Mesenchymal stem cell (in vitro differentiated cells and primary cell): ENCODE measurements at regions not wholly inside any gene's neighbourhood (a gene's known extent, or its start where the extent isn't known, plus 50 kb on each side); places are given as distances from the start of the nearest gene placed in this dataset.

Experiments
- DNase-seq: peaks from one replicate; pipeline ENCODE4 v3.0.0-alpha.2; 2013
- H2AFZ ChIP-seq: one replicate; pipeline ENCODE4 v1.6.1; 2013; ENCODE audit warnings: low read depth, mild to moderate bottlenecking, control low read depth, inconsistent platforms, low read length, moderate library complexity
- H2AK5ac ChIP-seq: 2 replicates; pipeline ENCODE4 v1.6.1; 2013; ENCODE audit warnings: low read length, moderate library complexity, mild to moderate bottlenecking, inconsistent platforms; ENCODE audit not compliant: severe bottlenecking
- H2BK120ac ChIP-seq: one replicate; pipeline ENCODE4 v1.6.1; 2013; ENCODE audit warnings: low read depth, mild to moderate bottlenecking, inconsistent platforms, low read length, moderate library complexity
- H2BK12ac ChIP-seq, 2 experiments: one replicate each; pipeline ENCODE4 v1.6.1; 2013; ENCODE audit warnings: inconsistent platforms in 2 of 2, low read length in 2 of 2, mild to moderate bottlenecking in 2 of 2, moderate library complexity in 2 of 2, control low read depth in 1 of 2
- H2BK15ac ChIP-seq: one replicate; pipeline ENCODE4 v1.6.1; 2013; ENCODE audit warnings: mild to moderate bottlenecking, low read depth, inconsistent platforms; ENCODE audit not compliant: poor library complexity, severe bottlenecking
- H2BK5ac ChIP-seq: 2 replicates; pipeline ENCODE4 v1.6.1; 2013; ENCODE audit warnings: low read depth, mild to moderate bottlenecking, low read length, control low read depth, inconsistent platforms; ENCODE audit not compliant: poor library complexity, severe bottlenecking
- H3K14ac ChIP-seq, 2 experiments: one replicate each; pipeline ENCODE4 v1.6.1; 2013; ENCODE audit warnings: inconsistent platforms in 2 of 2, low read length in 2 of 2, control low read depth in 1 of 2, mild to moderate bottlenecking in 1 of 2, moderate library complexity in 1 of 2
- H3K18ac ChIP-seq, 2 experiments: one replicate each; pipeline ENCODE4 v1.6.1; 2013; ENCODE audit warnings: inconsistent platforms in 2 of 2, low read length in 2 of 2, control low read depth in 1 of 2, low read depth in 1 of 2, mild to moderate bottlenecking in 1 of 2
- H3K23ac ChIP-seq, 2 experiments: one replicate each; pipeline ENCODE4 v1.6.1; 2013; ENCODE audit warnings: inconsistent platforms in 2 of 2, low read length in 2 of 2, mild to moderate bottlenecking in 2 of 2, moderate library complexity in 2 of 2, control low read depth in 1 of 2
- H3K27ac ChIP-seq: 2 replicates; pipeline ENCODE4 v1.5.1; 2013; ENCODE audit warnings: mild to moderate bottlenecking, moderate library complexity, low read length, control low read depth, inconsistent platforms; ENCODE audit not compliant: poor library complexity, severe bottlenecking
- H3K27me3 ChIP-seq, 2 experiments: 2 replicates each; pipeline versions ENCODE4 v1.6.1 to v1.7.0; 2013; ENCODE audit warnings: low read length in 2 of 2, mild to moderate bottlenecking in 2 of 2, moderate library complexity in 2 of 2, control low read depth in 1 of 2, inconsistent platforms in 1 of 2; ENCODE audit not compliant: control insufficient read depth in 1 of 2, insufficient read depth in 1 of 2
- H3K36me3 ChIP-seq, 2 experiments: 2 replicates each; pipeline versions ENCODE4 v1.6.1 to v1.7.0; 2013; ENCODE audit warnings: low read length in 2 of 2, control low read depth in 1 of 2, inconsistent platforms in 1 of 2, low read depth in 1 of 2, mild to moderate bottlenecking in 1 of 2; ENCODE audit not compliant: insufficient read depth in 2 of 2, control insufficient read depth in 1 of 2
- H3K4ac ChIP-seq, 2 experiments: one replicate each; pipeline ENCODE4 v1.6.1; 2013; ENCODE audit warnings: inconsistent platforms in 2 of 2, low read length in 2 of 2, mild to moderate bottlenecking in 2 of 2, moderate library complexity in 2 of 2, control low read depth in 1 of 2, low read depth in 1 of 2
- H3K4me1 ChIP-seq: 2 replicates; pipeline ENCODE4 v1.6.1; 2013; ENCODE audit warnings: low read depth, low read length, control low read depth; ENCODE audit not compliant: control insufficient read depth, insufficient read depth
- H3K4me2 ChIP-seq: 2 replicates; pipeline ENCODE4 v1.6.1; 2013; ENCODE audit warnings: low read length, mild to moderate bottlenecking, inconsistent platforms; ENCODE audit not compliant: poor library complexity, severe bottlenecking
- H3K4me3 ChIP-seq, 2 experiments: 2 replicates each; pipeline versions ENCODE4 v1.5.1 to v1.7.0; 2013; ENCODE audit warnings: low read length in 2 of 2, mild to moderate bottlenecking in 2 of 2, control low read depth in 1 of 2, low read depth in 1 of 2; ENCODE audit not compliant: insufficient read depth in 1 of 2
- H3K79me1 ChIP-seq: replicated peaks from 2 replicates; pipeline ENCODE4 v1.6.1; 2013; ENCODE audit warnings: mild to moderate bottlenecking, control low read depth, low read length, inconsistent platforms; ENCODE audit not compliant: poor library complexity, severe bottlenecking
- H3K9ac ChIP-seq: 2 replicates; pipeline ENCODE4 v1.7.0; 2013; ENCODE audit warnings: mild to moderate bottlenecking, low read length, moderate library complexity
- H3K9me3 ChIP-seq: 2 replicates; pipeline ENCODE4 v1.7.0; 2013; ENCODE audit warnings: mild to moderate bottlenecking, low read length; ENCODE audit not compliant: control insufficient read depth
- H4K8ac ChIP-seq: one replicate; pipeline ENCODE4 v1.6.1; 2013; ENCODE audit warnings: inconsistent platforms, mild to moderate bottlenecking, low read length, moderate library complexity
- H4K91ac ChIP-seq: one replicate; pipeline ENCODE4 v1.6.1; 2013; ENCODE audit warnings: mild to moderate bottlenecking, low read length, inconsistent platforms
- WGBS: methylation state at CpG from one replicate; pipeline ENCODE4 v1.1.7; 2013; ENCODE audit warnings: mixed read lengths; 5-methylcytosine and 5-hydroxymethylcytosine counted together

DNA sequence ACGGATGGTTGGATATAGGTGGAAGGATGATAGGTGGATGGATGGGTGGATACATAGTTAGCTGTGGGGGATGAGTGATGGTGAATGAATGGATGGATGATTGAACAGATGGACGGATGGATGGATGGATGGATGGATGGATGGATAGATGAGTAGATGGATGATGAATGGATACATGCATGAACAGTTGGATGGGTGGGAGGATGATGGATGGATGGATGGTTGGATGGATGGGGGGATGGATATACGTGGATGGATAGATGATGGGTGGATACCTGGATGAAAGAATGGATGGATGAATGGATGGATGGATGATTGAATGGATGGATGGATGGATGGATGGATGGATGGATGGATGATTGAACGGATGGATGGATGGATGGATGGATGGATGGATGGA, 68.4 kb upstream of the PRR5 start:
- 78% methylated on average over 4 of the region's 4 CpGs for WGBS

DNA sequence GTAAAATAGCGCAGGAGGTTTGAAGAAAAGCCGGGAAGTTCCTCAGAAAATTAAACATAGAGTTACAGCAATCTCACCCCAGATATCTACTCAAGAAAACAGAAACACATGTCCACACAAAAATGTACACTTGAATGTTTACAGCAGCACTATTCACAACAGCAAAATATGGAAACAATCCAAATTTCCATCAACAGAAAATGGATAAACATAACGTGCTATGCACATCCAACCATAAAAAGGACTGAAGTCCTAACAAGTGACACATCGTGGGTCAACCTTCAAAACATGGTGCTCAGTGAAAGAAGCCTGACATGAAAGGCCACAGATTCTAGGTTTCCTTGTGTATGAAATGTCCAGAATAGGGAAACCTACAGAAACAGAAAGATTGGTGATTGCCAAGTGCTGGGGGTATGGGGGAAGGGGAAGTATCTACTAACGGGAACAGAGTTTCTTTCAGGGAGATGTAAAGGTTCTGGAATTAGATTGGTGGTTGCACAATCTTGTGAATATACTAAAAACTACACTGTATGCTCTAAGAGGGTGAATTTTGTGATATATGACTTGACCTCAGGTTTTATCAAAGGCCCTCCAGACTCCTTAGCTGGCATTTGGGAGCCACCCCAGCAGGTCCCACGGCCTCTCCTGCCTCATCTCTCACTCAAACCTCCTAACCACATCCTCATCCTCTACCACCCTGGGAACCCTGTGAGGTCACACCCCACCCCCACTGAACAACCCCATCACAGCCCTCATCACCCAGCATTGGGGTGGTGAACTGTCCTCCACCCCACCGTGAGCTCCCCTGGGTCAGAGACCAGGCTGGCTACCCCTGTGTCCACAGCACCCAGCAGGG, 69.2 kb upstream of the PRR5 start:
- Histone ChIP-seq H2AK5ac (no peak overlapping the region), H2AFZ (no peak overlapping the region), H3K4me2 (no peak overlapping the region), H2BK12ac (no peak overlapping the region), H2BK15ac (no peak overlapping the region), H3K4me3 (no peak overlapping the region), H3K23ac (no peak overlapping the region), H3K27ac (no peak overlapping the region), H3K4me1 (no peaks in the 10 kb centered on the region), H3K9me3 (no peaks in the 10 kb centered on the region), H3K9ac (no peak overlapping the region), H3K14ac (no peak overlapping the region), H3K79me1 (no peaks in the 10 kb centered on the region), H3K18ac (no peak overlapping the region), H3K36me3 (no peaks in the 10 kb centered on the region), H3K4ac (no peak overlapping the region), H2BK5ac (no peak overlapping the region), H4K91ac (no peak overlapping the region), H3K27me3 (peaks cover 8 to 10% of the 10 kb centered on the region in 2 experiments), H4K8ac (no peak overlapping the region), H2BK120ac (no peak overlapping the region)
- WGBS, result 68% methylated on average over 7 of the region's 7 CpGs
- DNase-seq, result peak; percentile 40

More for the DNA sequence above, 68.4 kb upstream of the PRR5 start:
- Histone ChIP-seq H2AK5ac (no peak overlapping the region), H3K4me1 (no peaks in the 10 kb centered on the region), H3K79me1 (no peaks in the 10 kb centered on the region), H4K8ac (no peak overlapping the region), H2BK12ac (no peak overlapping the region), H2BK5ac (no peak overlapping the region), H3K14ac (no peak overlapping the region), H3K27me3 (peaks cover 5 to 7% of the 10 kb centered on the region in 2 experiments), H3K27ac (no peak overlapping the region), H3K36me3 (no peaks in the 10 kb centered on the region), H3K4ac (no peak overlapping the region), H3K9me3 (no peaks in the 10 kb centered on the region), H4K91ac (no peak overlapping the region), H3K4me2 (no peak overlapping the region), H3K4me3 (no peak overlapping the region), H2BK15ac (no peak overlapping the region), H2BK120ac (no peak overlapping the region), H3K18ac (no peak overlapping the region), H3K9ac (no peak overlapping the region), H3K23ac (no peak overlapping the region), H2AFZ (no peak overlapping the region)
- DNase-seq, result no peak

DNA sequence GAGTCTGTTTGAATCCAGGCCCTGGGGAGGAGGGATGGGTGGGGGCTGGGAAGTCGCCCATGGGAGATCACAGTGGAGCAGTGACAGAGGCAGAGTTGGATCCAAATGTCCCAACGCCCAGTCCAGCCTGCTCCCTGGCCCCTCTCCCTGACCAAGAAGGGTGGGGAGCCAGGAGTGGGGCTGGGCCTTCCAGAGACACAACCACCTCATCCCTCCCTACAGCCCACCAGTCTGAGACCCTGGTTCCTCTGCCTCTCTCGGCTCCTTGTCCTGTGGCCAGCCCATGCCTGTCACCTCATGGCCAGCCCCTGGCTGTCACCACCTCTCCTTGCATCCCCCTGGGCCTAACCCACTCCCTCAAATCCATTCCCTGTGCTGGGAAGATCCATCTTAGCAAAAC, 71.2 kb upstream of the PRR5 start:
- no peak overlapping the region for H3K4me3 ChIP-seq
- H2BK12ac ChIP-seq, result no peak overlapping the region

DNA sequence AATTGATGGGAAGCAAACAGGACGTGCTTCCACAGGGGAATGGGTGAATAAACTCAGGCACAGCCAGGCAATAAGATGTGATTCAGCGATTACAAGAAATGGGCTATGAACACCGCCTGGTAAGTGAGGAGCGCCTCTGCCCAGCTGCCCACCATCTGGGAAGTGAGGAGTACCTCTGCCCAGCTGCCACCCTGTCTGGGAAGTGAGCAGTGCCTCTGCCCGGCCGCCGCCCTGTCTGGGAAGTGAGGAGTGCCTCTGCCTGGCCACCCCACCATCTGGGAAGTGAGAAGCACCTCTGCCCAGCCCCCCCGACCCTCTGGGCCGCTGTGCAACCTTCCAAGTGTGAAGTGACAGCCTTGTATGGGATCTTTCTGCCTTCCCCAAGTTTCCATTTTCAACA, 73.2 kb upstream of the PRR5 start:
- H3K9ac ChIP-seq, result no peak overlapping the region
- no peak overlapping the region for H4K8ac ChIP-seq
- no peak overlapping the region for H2BK12ac ChIP-seq
- no peak overlapping the region for H3K4me3 ChIP-seq
- no peak overlapping the region for H3K23ac ChIP-seq
- no peak overlapping the region for H3K18ac ChIP-seq
- no peak overlapping the region for H2BK120ac ChIP-seq
- H3K9me3 ChIP-seq, result no peaks in the 10 kb centered on the region
- H2BK15ac ChIP-seq, result no peak overlapping the region
- H4K91ac ChIP-seq, result no peak overlapping the region
- no peak overlapping the region for H2BK5ac ChIP-seq
- DNase-seq, result no peak
- H2AFZ ChIP-seq, result no peak overlapping the region
- no peak overlapping the region for H3K4ac ChIP-seq
- peaks cover 25 to 31% of the 10 kb centered on the region in 2 experiments for H3K27me3 ChIP-seq
- H3K36me3 ChIP-seq, result no peaks in the 10 kb centered on the region
- H3K14ac ChIP-seq, result no peak overlapping the region
- no peak overlapping the region for H2AK5ac ChIP-seq
- WGBS, result 71% methylated on average over 7 of the region's 9 CpGs
- H3K79me1 ChIP-seq, result no peaks in the 10 kb centered on the region
- H3K4me2 ChIP-seq, result no peak overlapping the region
- H3K4me1 ChIP-seq, result no peaks in the 10 kb centered on the region
- H3K27ac ChIP-seq, result no peak overlapping the region

More for the DNA sequence above, 71.2 kb upstream of the PRR5 start:
- H3K23ac ChIP-seq, result no peak overlapping the region
- H2AFZ ChIP-seq, result no peak overlapping the region
- H3K4me1 ChIP-seq, result no peaks in the 10 kb centered on the region
- no peaks in the 10 kb centered on the region for H3K79me1 ChIP-seq
- H3K18ac ChIP-seq, result no peak overlapping the region
- no peak overlapping the region for H2BK5ac ChIP-seq
- DNase-seq, result no peak
- H3K14ac ChIP-seq, result no peak overlapping the region
- no peak overlapping the region for H2AK5ac ChIP-seq
- no peaks in the 10 kb centered on the region for H3K9me3 ChIP-seq
- H3K36me3 ChIP-seq, result no peaks in the 10 kb centered on the region
- WGBS, result 62% methylated on average over 2 of the region's 3 CpGs
- H2BK120ac ChIP-seq, result no peak overlapping the region
- no peak overlapping the region for H3K4me2 ChIP-seq
- no peak overlapping the region for H4K91ac ChIP-seq
- peaks cover 18 to 23% of the 10 kb centered on the region in 2 experiments for H3K27me3 ChIP-seq
- H3K27ac ChIP-seq, result no peak overlapping the region
- H2BK15ac ChIP-seq, result no peak overlapping the region
- H4K8ac ChIP-seq, result no peak overlapping the region
- H3K4ac ChIP-seq, result no peak overlapping the region
- H3K9ac ChIP-seq, result no peak overlapping the region
